HG02938 (cell line): ENCODE measurements at regions not wholly inside any gene's neighbourhood (a gene's known extent, or its start where the extent isn't known, plus 50 kb on each side); places are given as distances from the start of the nearest gene placed in this dataset.
"Not testable (repeated sequence)": the region's sequence is repeated elsewhere in the genome, so short reads cannot be mapped to it uniquely, and the experiment has no call there.

Source experiments
- ATAC-seq: cut with Tn5 transposase; IDR thresholded peaks from one replicate; pipeline ENCODE4 v1.9.1; 2021; ENCODE audit warnings: mild to moderate bottlenecking, moderate library complexity; ENCODE audit not compliant: unreplicated experiment

DNA sequence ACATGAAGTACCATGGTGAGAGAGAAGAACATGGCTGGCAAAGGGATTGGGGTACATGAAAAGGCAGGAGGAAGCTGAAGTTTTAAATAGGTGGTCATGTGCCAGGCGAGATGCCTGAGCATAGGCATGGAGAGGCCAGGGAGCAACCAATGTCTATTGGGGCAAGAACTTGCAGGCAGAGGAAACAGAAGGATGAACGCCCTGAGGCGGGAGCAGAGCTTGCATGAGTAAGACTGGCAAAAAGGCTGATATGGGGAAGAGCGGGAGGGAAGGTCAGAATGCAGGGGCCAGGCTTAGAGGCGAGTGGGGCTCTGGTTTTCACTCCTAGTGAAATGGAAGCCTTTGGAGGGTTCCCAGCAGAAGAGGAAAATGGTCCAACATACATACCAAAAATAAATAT, 52.5 kb upstream of the VSTM5 start:
- ATAC-seq: no peak

GRCh38 chr11:93903989-93904388, 53.6 kb upstream of the VSTM5 start:
- ATAC-seq: no peak

DNA sequence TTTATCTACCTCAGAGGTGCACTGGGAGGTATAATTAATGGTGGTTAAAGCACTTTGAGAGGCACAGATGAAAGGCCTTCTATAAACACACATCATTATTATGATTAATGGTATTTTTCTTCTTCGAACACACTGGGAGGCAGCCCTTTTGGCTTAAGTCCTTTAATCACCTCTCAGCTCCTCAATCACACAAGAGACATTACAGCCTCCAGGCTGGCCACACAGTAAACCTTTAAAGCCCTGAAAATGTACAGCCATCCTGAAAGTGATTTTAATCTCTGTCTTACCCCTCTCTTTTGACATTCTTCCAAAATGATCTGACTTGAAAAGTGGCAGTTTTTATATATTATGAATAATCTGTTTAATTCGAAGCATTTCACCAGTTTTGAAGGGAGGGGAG, 54.3 kb upstream of the VSTM5 start:
- no peak for ATAC-seq

GRCh38 chr11:93905384-93905783, 55.0 kb upstream of the VSTM5 start:
- no peak for ATAC-seq

GRCh38 chr11:93906486-93906885, 56.1 kb upstream of the VSTM5 start:
- no peak for ATAC-seq

DNA sequence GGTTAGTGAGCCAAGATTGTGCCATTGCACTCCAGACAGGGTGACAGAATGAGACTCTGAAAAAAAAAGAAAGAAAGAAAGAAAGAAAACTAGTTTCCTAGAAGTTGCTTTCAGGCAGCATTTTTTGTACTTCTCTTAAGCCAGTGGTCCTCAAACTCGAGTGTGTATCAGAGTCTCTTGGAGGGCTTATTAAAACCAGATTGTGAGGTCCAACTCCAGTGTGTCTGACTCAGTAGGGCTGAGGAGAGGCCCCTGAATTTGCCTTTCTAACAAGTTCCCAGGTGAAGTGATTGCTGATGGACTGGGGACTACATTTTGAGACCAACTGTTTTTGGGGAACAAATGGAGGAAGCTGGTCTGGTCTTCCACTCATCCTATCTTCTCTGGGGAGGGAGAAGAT, 57.5 kb upstream of the VSTM5 start:
- no peak for ATAC-seq

GRCh38 chr11:93908689-93909088, 58.3 kb upstream of the VSTM5 start:
- no peak for ATAC-seq

DNA sequence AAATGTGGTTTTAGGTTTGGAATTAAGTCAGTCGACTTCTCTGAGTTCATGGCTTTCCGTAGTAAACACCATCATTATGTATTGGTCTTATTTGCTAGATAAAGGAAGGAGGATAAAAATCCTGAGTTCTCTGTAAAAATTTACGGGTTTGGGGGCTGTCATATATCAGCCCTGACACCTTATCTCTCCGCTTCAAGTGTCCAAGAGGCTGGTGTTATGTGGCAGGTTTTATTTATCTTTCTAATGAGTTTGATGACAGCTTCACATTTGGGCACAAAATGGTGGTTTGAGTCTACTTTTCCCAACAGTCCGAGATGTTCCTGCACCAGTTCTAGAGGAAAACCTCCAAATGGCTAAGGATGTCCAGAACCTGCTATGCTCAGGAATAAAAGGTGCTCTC, 67.3 kb upstream of the VSTM5 start:
- no peak for ATAC-seq

DNA sequence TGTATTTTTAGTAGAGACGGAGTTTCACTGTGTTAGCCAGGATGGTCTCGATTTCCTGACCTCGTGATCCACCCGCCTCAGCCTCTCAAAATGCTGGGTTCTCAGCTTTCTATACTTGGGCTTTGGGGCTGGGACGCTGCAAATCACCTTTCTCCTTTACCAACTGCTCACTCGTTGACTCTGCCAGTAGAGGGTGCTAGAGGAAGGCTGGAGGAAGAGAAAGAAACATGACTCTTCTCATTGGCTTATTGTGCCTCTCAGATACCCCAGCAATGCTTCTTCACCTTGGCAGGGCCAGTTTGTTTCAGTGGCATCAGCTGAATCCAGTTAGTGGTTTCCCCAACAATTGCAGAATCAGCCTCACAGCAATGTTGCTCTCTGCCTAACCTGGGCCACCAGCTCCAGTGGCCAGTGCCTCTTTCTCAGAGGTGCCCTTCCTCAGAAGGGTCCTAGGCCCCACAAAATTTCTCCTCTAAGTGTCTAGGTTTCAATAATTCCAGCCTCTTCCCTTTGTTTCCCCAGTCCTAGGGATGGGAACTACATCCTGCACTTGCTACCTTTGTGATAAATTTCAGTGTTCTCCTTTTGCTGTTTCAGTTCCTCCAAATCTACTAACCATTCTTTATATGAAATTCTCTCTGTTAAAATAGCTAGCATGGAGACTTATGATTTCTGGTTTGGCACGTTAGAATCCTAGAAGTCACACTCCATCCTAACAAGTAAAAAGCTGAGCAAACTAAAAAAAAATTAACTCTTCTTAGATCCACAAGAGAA, 71.5 kb upstream of the VSTM5 start:
- peak; percentile 71 for ATAC-seq

- ATAC-seq: no peak
Observed at GRCh38 chr11:93922830-93923229, 72.4 kb upstream of the VSTM5 start.

GRCh38 chr11:93926099-93926498, 75.7 kb upstream of the VSTM5 start:
- not testable (repeated sequence) for ATAC-seq

- no peak for ATAC-seq
Observed at GRCh38 chr11:93929407-93929806, 79.0 kb upstream of the VSTM5 start.

DNA sequence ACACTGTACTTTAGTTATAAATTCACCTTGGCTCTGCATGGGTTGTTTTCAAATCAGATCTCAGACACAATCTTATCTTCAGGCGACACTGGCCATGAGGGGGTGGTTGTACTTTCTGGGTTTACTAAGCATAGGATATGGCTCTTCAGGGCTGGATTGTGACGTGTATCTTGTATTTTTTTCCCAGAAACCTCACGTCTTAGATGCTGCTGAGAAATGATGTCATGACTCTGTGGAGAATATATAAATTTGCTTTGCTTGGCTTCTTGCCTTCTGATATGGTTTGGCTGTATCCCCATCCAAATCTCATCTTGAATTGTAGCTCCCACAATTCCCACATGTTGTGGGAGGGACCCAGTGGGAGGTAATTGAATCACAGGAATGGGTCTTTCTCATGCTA, 82.8 kb upstream of the VSTM5 start:
- no peak for ATAC-seq

DNA sequence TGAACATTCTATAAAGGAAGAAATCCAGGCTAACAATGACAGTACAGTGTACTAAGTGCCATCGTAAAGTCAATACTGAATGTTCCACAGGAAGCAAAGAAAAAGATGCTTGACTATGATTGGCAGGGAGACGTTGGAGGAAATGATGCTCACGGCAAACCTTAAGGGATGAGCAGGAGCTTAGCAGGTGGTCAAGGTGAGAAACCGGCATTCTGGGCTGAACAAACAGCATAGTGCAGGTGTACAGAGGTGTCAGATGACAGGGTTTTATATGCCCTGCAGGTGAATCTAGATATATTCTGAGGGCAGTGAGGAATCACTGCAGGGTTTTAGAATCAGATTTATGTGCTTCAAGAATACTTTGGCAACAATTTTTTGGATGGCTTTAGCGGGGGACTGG, 85.3 kb upstream of the HEPHL1 start:
- ATAC-seq: no peak

- no peak for ATAC-seq
Observed at GRCh38 chr11:93936460-93936859, 84.7 kb upstream of the HEPHL1 start.

DNA sequence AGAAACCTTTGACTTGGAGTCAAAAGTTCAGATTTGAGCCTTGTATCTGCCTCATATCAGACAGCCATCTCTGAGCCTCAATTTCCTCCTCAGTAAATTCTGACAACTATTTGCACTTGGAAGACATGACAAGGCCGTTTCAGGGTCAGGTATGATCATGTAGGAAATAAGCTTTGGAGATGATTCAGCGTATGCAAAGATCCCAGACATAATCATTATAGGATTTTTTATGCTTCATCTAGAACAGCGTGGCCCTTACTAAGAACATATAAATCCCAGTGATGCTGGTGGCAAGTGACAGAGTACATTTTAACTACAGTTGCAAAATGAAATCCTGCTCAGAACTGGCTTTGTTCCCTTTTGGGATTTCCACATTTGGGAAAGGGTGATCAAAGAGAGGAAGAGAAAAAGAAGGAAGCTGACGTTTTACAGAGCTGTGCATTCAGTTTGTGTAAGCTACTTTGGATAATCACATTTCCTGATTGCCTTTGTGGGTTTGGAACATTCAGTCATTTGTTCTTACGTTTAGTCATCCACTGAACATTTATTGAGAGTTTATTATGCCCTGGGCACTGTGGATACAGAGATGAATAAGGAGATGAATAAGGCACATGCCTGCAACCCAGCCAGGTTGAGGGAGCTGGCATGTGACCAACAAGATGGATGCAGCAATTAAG, 81.9 kb upstream of the HEPHL1 start:
- ATAC-seq: no peak

- ATAC-seq: no peak
Observed at GRCh38 chr11:93940395-93940794, 80.8 kb upstream of the HEPHL1 start.

GRCh38 chr11:93942176-93942575, 79.0 kb upstream of the HEPHL1 start:
- no peak for ATAC-seq

GRCh38 chr11:93945596-93945995, 75.6 kb upstream of the HEPHL1 start:
- no peak for ATAC-seq

GRCh38 chr11:93952082-93952780, 68.9 kb upstream of the HEPHL1 start:
- ATAC-seq: no peak

DNA sequence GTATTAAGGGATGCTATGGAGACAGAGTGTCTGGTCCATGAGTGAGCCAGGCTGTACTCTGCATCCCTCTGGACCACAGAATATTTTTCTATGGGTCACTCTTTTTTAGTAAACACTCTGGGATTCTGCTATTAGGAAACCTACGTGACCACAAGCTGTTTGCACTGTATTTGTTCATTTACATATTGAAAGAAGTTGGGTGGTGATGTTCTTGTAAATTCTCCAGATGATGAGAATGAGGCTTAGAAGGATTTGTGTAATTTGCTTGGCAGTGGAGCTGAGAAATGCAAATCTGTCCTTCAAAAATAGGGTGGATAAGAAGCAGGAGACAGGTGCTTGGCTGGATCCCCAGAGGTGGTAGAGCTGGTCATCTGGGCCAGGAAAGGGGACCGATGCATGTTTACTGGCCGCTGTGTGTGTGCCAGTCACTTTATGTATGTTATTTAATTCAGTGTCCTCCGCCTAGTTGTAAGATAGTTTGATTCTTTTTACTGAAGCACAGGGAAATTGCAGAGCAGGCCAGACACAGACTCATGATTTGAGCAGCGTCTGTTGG, 63.7 kb upstream of the HEPHL1 start:
- no peak for ATAC-seq

GRCh38 chr11:93958991-93959390, 62.2 kb upstream of the HEPHL1 start:
- ATAC-seq: no peak
